Glutamatergic neuron (in vitro differentiated cells): ENCODE measurements at regions not wholly inside any gene's neighbourhood (a gene's known extent, or its start where the extent isn't known, plus 50 kb on each side); places are given as distances from the start of the nearest gene placed in this dataset.

Experiments
- DNase-seq: peaks from one replicate; pipeline ENCODE4 v3.0.0; 2022
- H3K27ac Mint-ChIP-seq: one replicate; pipeline ENCODE4 v1.8.0; 2020; ENCODE audit warnings: mild to moderate bottlenecking, mixed read lengths, inconsistent platforms; ENCODE audit not compliant: unreplicated experiment
- H3K27me3 Mint-ChIP-seq: one replicate; pipeline ENCODE4 v1.8.0; 2020; ENCODE audit warnings: mild to moderate bottlenecking, moderate library complexity, mixed read lengths, inconsistent platforms; ENCODE audit not compliant: unreplicated experiment
- H3K36me3 Mint-ChIP-seq: one replicate; pipeline ENCODE4 v1.8.0; 2020; ENCODE audit warnings: mild to moderate bottlenecking, mixed read lengths, inconsistent platforms; ENCODE audit not compliant: unreplicated experiment
- H3K4me1 Mint-ChIP-seq: one replicate; pipeline ENCODE4 v1.8.0; 2020; ENCODE audit warnings: mild to moderate bottlenecking, low read depth, mixed read lengths, inconsistent platforms; ENCODE audit not compliant: unreplicated experiment
- H3K4me3 Mint-ChIP-seq: one replicate; pipeline ENCODE4 v1.8.0; 2020; ENCODE audit warnings: mild to moderate bottlenecking, mixed read lengths, inconsistent platforms; ENCODE audit not compliant: unreplicated experiment
- H3K9me3 Mint-ChIP-seq: one replicate; pipeline ENCODE4 v1.8.0; 2020; ENCODE audit warnings: mild to moderate bottlenecking, moderate library complexity, mixed read lengths, inconsistent platforms; ENCODE audit not compliant: unreplicated experiment
- TF ChIP-seq, protein P1 (sequence below): fragments of 200-600 bp; sonication (generic); IDR thresholded peaks from one replicate; pipeline ENCODE4 v1.5.0; 2021; ENCODE audit not compliant: partially characterized antibody, unreplicated experiment

DNA sequence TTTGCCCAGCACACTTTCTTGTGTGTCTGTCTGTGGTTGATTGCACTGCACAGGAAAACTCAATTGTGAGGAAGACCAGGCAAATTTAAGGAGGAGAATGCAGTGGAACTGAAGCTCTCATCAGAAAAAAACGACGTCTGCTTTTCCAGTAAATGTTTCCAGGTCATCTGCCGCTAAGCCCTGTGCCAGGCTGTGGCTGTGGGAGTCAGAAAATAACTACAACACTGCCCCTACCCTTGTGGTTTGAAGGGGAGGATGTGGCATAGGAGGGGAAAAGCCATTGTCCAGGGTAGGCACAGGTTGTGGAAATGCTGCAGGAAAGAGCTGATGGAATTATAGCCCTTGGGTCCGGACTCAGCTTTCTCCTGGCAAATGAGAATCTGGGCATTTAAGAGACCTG lies 259.7 kb upstream of the TMEM132C start:
- Mint-ChIP-seq H3K27ac (no peak overlapping the region), H3K27me3 (no peaks in the 10 kb centered on the region), H3K9me3 (peaks cover 4% of the 10 kb centered on the region), H3K4me3 (no peak overlapping the region), H3K36me3 (no peaks in the 10 kb centered on the region), H3K4me1 (no peaks in the 10 kb centered on the region)
- TF ChIP-seq, protein P1, sequence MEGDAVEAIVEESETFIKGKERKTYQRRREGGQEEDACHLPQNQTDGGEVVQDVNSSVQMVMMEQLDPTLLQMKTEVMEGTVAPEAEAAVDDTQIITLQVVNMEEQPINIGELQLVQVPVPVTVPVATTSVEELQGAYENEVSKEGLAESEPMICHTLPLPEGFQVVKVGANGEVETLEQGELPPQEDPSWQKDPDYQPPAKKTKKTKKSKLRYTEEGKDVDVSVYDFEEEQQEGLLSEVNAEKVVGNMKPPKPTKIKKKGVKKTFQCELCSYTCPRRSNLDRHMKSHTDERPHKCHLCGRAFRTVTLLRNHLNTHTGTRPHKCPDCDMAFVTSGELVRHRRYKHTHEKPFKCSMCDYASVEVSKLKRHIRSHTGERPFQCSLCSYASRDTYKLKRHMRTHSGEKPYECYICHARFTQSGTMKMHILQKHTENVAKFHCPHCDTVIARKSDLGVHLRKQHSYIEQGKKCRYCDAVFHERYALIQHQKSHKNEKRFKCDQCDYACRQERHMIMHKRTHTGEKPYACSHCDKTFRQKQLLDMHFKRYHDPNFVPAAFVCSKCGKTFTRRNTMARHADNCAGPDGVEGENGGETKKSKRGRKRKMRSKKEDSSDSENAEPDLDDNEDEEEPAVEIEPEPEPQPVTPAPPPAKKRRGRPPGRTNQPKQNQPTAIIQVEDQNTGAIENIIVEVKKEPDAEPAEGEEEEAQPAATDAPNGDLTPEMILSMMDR, result no peak
- no peak for DNase-seq

DNA sequence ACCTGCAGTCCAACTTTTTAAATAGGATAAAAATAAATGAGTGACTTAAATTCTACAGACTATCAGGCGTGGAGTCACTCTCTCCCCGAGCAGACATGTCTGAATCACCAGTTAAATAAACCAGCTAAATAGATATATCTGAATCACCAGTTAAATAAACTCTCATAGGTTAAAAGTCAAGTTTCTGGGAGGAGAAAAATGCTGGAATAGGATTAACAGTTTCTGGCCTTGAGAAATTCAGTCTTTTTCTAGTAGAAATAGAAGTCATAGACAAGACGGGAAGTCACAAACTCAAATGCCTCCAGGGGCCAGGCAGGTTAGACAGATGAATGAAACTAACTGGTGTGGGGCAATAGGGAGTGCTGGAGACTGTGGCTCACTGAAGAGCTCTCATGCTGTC lies 258.6 kb upstream of the TMEM132C start:
- Mint-ChIP-seq H3K4me3 (no peak overlapping the region), H3K27ac (no peak overlapping the region), H3K27me3 (no peaks in the 10 kb centered on the region), H3K4me1 (no peaks in the 10 kb centered on the region), H3K36me3 (no peaks in the 10 kb centered on the region), H3K9me3 (peaks cover 4% of the 10 kb centered on the region)
- DNase-seq, result no peak
- TF ChIP-seq, protein P1, result no peak

GRCh38 chr12:128009108-128009507 lies 257.9 kb upstream of the TMEM132C start:
- TF ChIP-seq, protein P1, result no peak
- peaks cover 6% of the 10 kb centered on the region for H3K9me3 Mint-ChIP-seq
- no peak overlapping the region for H3K4me3 Mint-ChIP-seq
- H3K27me3 Mint-ChIP-seq, result peaks cover 2% of the 10 kb centered on the region
- H3K4me1 Mint-ChIP-seq, result no peaks in the 10 kb centered on the region
- no peak for DNase-seq
- no peaks in the 10 kb centered on the region for H3K36me3 Mint-ChIP-seq
- H3K27ac Mint-ChIP-seq, result no peak overlapping the region

DNA sequence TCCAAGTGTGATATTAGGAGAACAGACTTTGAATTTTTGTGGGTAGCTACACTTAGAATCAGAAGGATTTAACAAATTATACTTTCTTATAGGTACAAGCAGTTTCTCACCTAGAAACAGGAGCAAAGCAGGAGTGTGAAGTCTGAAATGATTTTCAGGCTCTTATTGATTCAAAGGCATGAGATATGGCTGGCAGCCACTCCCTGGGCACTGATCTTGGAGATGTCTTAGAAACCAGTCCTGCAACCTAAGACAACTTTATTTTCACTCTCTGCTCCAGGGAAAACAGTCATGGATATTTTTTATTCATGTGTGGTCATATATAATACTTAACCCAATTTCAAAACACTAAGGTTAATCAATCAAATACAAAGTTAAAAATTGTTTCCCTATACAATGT lies 254.9 kb upstream of the TMEM132C start:
- H3K36me3 Mint-ChIP-seq, result no peaks in the 10 kb centered on the region
- peaks cover 4% of the 10 kb centered on the region for H3K9me3 Mint-ChIP-seq

DNA sequence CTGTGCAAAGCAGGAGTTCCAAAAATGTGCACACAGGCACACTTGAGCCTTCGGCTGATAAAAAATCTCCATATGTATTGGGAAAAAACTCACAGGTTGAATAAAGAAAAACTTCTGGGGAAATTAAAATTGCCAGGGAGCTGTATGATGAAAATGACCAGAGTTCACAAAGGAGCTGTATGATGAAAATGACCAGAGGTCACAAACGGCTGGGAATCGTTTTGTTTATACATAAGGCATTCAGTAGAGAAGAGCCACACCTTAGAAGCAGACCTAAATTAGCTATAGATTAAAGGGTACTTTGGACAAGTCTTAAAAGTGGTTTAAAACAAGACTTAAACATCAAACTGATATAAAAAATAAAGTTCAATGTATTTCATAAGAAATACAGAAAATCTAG lies 251.7 kb upstream of the TMEM132C start:
- Mint-ChIP-seq H3K4me3 (no peak overlapping the region), H3K36me3 (no peaks in the 10 kb centered on the region), H3K9me3 (peaks cover 6% of the 10 kb centered on the region), H3K27ac (no peak overlapping the region), H3K27me3 (peaks cover 2% of the 10 kb centered on the region), H3K4me1 (no peaks in the 10 kb centered on the region)
- no peak for DNase-seq
- TF ChIP-seq, protein P1, result no peak

More for the DNA sequence above, 254.9 kb upstream of the TMEM132C start:
- H3K4me3 Mint-ChIP-seq, result no peak overlapping the region
- TF ChIP-seq, protein P1, result no peak
- DNase-seq, result no peak
- no peak overlapping the region for H3K27ac Mint-ChIP-seq
- no peaks in the 10 kb centered on the region for H3K4me1 Mint-ChIP-seq
- H3K27me3 Mint-ChIP-seq, result peaks cover 2% of the 10 kb centered on the region
